ENCODE measurements at regions not wholly inside any gene's neighbourhood (a gene's known extent, or its start where the extent isn't known, plus 50 kb on each side); places are given as distances from the start of the nearest gene placed in this dataset.

GRCh38 chr2:14231391-14231898 is 401.1 kb upstream of the LRATD1 start:
- no peak for DNase-seq

- DNase-seq, result no peak
Measured at GRCh38 chr2:14232217-14232616, 400.3 kb upstream of the LRATD1 start.

- no peak for DNase-seq
Measured at GRCh38 chr2:14234911-14235310, 397.6 kb upstream of the LRATD1 start.

GRCh38 chr2:14235667-14236066 is 396.9 kb upstream of the LRATD1 start:
- no peak for DNase-seq

- DNase-seq, result no peak
Measured at GRCh38 chr2:14237902-14238301, 394.6 kb upstream of the LRATD1 start.

- DNase-seq, result no peak
Measured at GRCh38 chr2:14239605-14240004, 392.9 kb upstream of the LRATD1 start.

GRCh38 chr2:14240868-14241267 is 391.6 kb upstream of the LRATD1 start:
- no peak for DNase-seq

GRCh38 chr2:14245901-14246300 is 386.6 kb upstream of the LRATD1 start:
- DNase-seq, result no peak

- DNase-seq, result no peak
Measured at GRCh38 chr2:14255135-14255820, 377.2 kb upstream of the LRATD1 start.

GRCh38 chr2:14256890-14257289 is 375.6 kb upstream of the LRATD1 start:
- DNase-seq, result no peak

GRCh38 chr2:14257801-14258507 is 374.6 kb upstream of the LRATD1 start:
- DNase-seq, result no peak

GRCh38 chr2:14261771-14262170 is 370.7 kb upstream of the LRATD1 start:
- no peak for DNase-seq

- no peak for DNase-seq
Measured at GRCh38 chr2:14263053-14263452, 369.5 kb upstream of the LRATD1 start.

- DNase-seq, result no peak
Measured at GRCh38 chr2:14270036-14270582, 362.4 kb upstream of the LRATD1 start.

GRCh38 chr2:14272396-14273075 is 360.0 kb upstream of the LRATD1 start:
- DNase-seq, result no peak

- no peak for DNase-seq
Measured at GRCh38 chr2:14273650-14274049, 358.9 kb upstream of the LRATD1 start.

GRCh38 chr2:14284244-14284643 is 348.3 kb upstream of the LRATD1 start:
- no peak for DNase-seq

- no peak for DNase-seq
Measured at GRCh38 chr2:14285812-14286211, 346.7 kb upstream of the LRATD1 start.

- DNase-seq, result no peak
Measured at GRCh38 chr2:14288016-14288415, 344.5 kb upstream of the LRATD1 start.

- no peak for DNase-seq
Measured at GRCh38 chr2:14292964-14293363, 339.6 kb upstream of the LRATD1 start.

GRCh38 chr2:14297340-14297739 is 335.2 kb upstream of the LRATD1 start:
- DNase-seq, result no peak

- no peak for DNase-seq
Measured at GRCh38 chr2:14297906-14298305, 334.6 kb upstream of the LRATD1 start.

- DNase-seq, result no peak
Measured at GRCh38 chr2:14301331-14301730, 331.2 kb upstream of the LRATD1 start.

All from CD4-positive, alpha-beta T cell treated with Interleukin-6 for 4 hours (primary cell).